Hepatocyte (in vitro differentiated cells): ENCODE measurements at regions not wholly inside any gene's neighbourhood (a gene's known extent, or its start where the extent isn't known, plus 50 kb on each side); places are given as distances from the start of the nearest gene placed in this dataset.

Source experiments
- DNase-seq: peaks from one replicate; pipeline ENCODE4 v3.0.0-alpha.2; 2016; ENCODE audit warnings: low spot score
- H2AFZ ChIP-seq: fragments of 200-600 bp; sonication (generic); 2 replicates; pipeline ENCODE4 v1.6.0; 2016; ENCODE audit warnings: antibody characterized with exemption, mild to moderate bottlenecking
- H3K27ac ChIP-seq: fragments of 200-600 bp; sonication (generic); 2 replicates; pipeline ENCODE4 v1.5.1; 2016; ENCODE audit warnings: mild to moderate bottlenecking
- H3K27me3 ChIP-seq: fragments of 200-600 bp; sonication (generic); 2 replicates; pipeline ENCODE4 v1.6.1; 2016
- H3K36me3 ChIP-seq: fragments of 200-600 bp; sonication (generic); replicated peaks from 2 replicates; pipeline ENCODE4 v1.5.1; 2016; ENCODE audit warnings: low read depth; ENCODE audit not compliant: insufficient read depth
- H3K4me1 ChIP-seq: fragments of 200-600 bp; sonication (generic); 2 replicates; pipeline ENCODE4 v1.5.1; 2016; ENCODE audit warnings: mild to moderate bottlenecking, moderate library complexity; ENCODE audit not compliant: insufficient read depth
- H3K4me2 ChIP-seq: fragments of 200-600 bp; sonication (generic); 2 replicates; pipeline ENCODE4 v1.6.0; 2016
- H3K4me3 ChIP-seq: fragments of 200-600 bp; sonication (generic); 2 replicates; pipeline ENCODE4 v1.5.1; 2016; ENCODE audit warnings: mild to moderate bottlenecking
- H3K79me2 ChIP-seq: fragments of 200-600 bp; sonication (generic); 2 replicates; pipeline ENCODE4 v1.6.0; 2017; ENCODE audit warnings: mild to moderate bottlenecking
- H3K9me2 ChIP-seq: fragments of 200-600 bp; sonication (generic); replicated peaks from 2 replicates; pipeline ENCODE4 v1.6.0; 2017; ENCODE audit warnings: mild to moderate bottlenecking; ENCODE audit not compliant: insufficient read depth
- H3K9me3 ChIP-seq: fragments of 200-600 bp; sonication (generic); 2 replicates; pipeline ENCODE4 v1.5.1; 2016; ENCODE audit warnings: low read depth, mild to moderate bottlenecking
- H4K20me1 ChIP-seq: fragments of 200-600 bp; sonication (generic); 2 replicates; pipeline ENCODE4 v1.6.0; 2016; ENCODE audit warnings: mild to moderate bottlenecking; ENCODE audit not compliant: insufficient read depth, poor library complexity, severe bottlenecking
- EZH2 ChIP-seq: fragments of 200-600 bp; sonication (generic); IDR thresholded peaks from 2 replicates; pipeline ENCODE4 v1.6.1; 2016; ENCODE audit warnings: antibody characterized with exemption, mild to moderate bottlenecking, borderline replicate concordance
- EZH2phosphoT487 ChIP-seq: fragments of 200-600 bp; sonication (generic); IDR thresholded peaks from one replicate; pipeline ENCODE4 v1.6.1; 2018; ENCODE audit warnings: antibody characterized with exemption, mild to moderate bottlenecking, low read depth, moderate library complexity; ENCODE audit not compliant: unreplicated experiment, severe bottlenecking
- WGBS: methylation state at CpG from one replicate; pipeline ENCODE4 v1.1.6; 2016; ENCODE audit warnings: low lambda C conversion rate; ENCODE audit errors: missing lambda C conversion rate; 5-methylcytosine and 5-hydroxymethylcytosine counted together
- TF ChIP-seq, protein P1 (sequence below): fragments of 200-600 bp; sonication (generic); IDR thresholded peaks from 2 replicates; pipeline ENCODE4 v1.5.1; 2016; ENCODE audit warnings: antibody characterized with exemption, mild to moderate bottlenecking; ENCODE audit not compliant: poor library complexity

DNA sequence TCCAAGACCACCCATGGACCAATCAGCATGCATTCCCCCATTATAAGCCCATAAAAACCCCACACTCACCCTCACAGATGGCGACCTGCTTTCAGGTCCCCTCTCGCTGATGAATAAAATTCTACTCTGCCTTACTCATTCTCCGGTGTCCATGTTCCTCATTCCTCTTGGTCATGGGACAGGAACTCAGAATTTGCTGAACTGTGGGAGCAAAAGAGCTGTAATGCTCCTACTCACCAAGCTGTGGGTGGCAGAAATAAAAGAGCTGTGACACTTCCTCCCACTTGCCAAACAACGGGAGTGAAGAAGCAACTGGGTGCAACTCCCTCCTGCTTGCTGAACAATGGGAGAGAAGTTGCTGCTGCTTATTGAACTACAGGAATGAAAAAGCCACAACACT, 168.5 kb upstream of the PCDH18 start:
- TF ChIP-seq, protein P1, sequence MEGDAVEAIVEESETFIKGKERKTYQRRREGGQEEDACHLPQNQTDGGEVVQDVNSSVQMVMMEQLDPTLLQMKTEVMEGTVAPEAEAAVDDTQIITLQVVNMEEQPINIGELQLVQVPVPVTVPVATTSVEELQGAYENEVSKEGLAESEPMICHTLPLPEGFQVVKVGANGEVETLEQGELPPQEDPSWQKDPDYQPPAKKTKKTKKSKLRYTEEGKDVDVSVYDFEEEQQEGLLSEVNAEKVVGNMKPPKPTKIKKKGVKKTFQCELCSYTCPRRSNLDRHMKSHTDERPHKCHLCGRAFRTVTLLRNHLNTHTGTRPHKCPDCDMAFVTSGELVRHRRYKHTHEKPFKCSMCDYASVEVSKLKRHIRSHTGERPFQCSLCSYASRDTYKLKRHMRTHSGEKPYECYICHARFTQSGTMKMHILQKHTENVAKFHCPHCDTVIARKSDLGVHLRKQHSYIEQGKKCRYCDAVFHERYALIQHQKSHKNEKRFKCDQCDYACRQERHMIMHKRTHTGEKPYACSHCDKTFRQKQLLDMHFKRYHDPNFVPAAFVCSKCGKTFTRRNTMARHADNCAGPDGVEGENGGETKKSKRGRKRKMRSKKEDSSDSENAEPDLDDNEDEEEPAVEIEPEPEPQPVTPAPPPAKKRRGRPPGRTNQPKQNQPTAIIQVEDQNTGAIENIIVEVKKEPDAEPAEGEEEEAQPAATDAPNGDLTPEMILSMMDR = no peak
- no peak for TF ChIP-seq EZH2phosphoT487
- WGBS = 90% methylated on average over 4 of the region's 4 CpGs
- H3K27ac ChIP-seq = peak overlapping the region; percentile 26
- no peaks in the 10 kb centered on the region for H3K27me3 ChIP-seq
- no peaks in the 10 kb centered on the region for H3K9me2 ChIP-seq
- no peak for DNase-seq
- no peak overlapping the region for H3K4me2 ChIP-seq
- H4K20me1 ChIP-seq = no peaks in the 10 kb centered on the region
- no peak overlapping the region for H3K4me3 ChIP-seq
- H3K36me3 ChIP-seq = no peaks in the 10 kb centered on the region
- H3K4me1 ChIP-seq = peaks cover 6% of the 10 kb centered on the region
- H2AFZ ChIP-seq = no peak overlapping the region
- H3K9me3 ChIP-seq = no peaks in the 10 kb centered on the region
- H3K79me2 ChIP-seq = no peaks in the 10 kb centered on the region

DNA sequence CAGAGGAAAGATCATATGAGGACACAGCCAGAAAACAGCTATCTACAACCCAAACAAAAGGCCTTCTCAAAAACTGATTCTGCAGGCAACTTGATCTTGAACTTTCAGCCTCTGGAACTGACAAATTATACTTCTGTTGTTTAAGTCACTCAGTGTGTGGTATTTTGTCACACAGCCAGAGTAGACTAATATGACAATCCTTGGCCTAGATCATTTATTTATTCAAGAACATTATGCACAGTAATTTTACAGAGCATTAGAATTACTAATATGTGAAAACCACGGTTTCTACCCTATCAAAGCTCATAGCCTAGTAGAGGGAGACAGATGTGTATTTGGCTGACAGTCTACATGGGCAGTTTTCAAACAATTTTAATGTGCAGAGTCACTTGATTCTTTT, 167.8 kb upstream of the PCDH18 start:
- TF ChIP-seq, protein P1 = no peak
- TF ChIP-seq EZH2phosphoT487 = no peak
- no peak for TF ChIP-seq EZH2
- H3K4me1 ChIP-seq = peaks cover 5% of the 10 kb centered on the region
- DNase-seq = no peak

DNA sequence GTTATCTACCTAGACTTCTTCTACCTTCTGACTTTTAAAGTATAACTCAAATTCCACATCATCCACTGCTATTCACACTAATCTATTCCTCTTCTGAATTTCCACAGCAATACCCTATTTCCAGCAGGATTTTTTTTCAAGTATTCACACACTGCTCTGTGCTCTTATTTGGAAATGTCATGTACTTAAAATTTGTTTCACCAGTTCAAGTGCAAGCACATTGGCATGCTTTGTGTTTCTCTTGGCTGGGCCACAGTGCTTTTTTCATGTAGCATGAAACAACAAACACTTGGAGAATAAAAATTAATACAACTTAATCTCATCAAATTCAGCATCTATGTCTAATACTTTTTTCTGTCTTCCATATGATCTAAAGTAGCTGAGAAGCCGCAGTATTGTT, 161.8 kb upstream of the PCDH18 start:
- Histone ChIP-seq H4K20me1 (no peaks in the 10 kb centered on the region), H2AFZ (no peak overlapping the region), H3K9me3 (no peaks in the 10 kb centered on the region), H3K79me2 (no peaks in the 10 kb centered on the region), H3K27ac (no peak overlapping the region), H3K9me2 (no peaks in the 10 kb centered on the region), H3K4me2 (no peak overlapping the region), H3K27me3 (no peaks in the 10 kb centered on the region), H3K4me1 (no peaks in the 10 kb centered on the region), H3K36me3 (no peaks in the 10 kb centered on the region), H3K4me3 (no peak overlapping the region)
- TF ChIP-seq, protein P1 = no peak
- TF ChIP-seq EZH2 (no peak), EZH2phosphoT487 (no peak)
- WGBS = 100% methylated on average over 1 of the region's 1 CpG
- no peak for DNase-seq

More for the DNA sequence above, 167.8 kb upstream of the PCDH18 start:
- 67% methylated on average over 1 of the region's 1 CpG for WGBS
- H3K4me2 ChIP-seq = no peak overlapping the region
- H3K9me2 ChIP-seq = no peaks in the 10 kb centered on the region
- no peaks in the 10 kb centered on the region for H3K36me3 ChIP-seq
- H4K20me1 ChIP-seq = no peaks in the 10 kb centered on the region
- no peak overlapping the region for H2AFZ ChIP-seq
- H3K79me2 ChIP-seq = no peaks in the 10 kb centered on the region
- H3K27ac ChIP-seq = peak overlapping the region; percentile 26
- no peaks in the 10 kb centered on the region for H3K9me3 ChIP-seq
- H3K27me3 ChIP-seq = no peaks in the 10 kb centered on the region
- H3K4me3 ChIP-seq = no peak overlapping the region

DNA sequence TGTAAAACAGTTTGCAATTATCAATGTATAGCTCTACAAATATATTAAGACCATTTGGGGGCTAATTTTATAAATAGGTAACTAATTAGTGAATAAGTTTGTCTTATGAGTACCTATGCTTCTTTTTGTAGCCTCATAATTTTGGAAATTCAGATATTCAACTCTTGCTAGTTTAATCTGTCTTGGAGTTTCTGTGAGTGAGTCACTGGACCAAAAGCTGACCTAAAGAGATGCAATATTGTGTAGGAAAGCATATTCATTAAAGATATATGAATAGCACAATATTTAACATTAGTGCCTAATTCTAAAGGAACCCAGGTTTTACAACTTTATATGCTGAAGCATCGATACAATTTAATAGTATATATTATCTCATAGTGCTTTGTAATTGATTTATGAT, 161.3 kb upstream of the PCDH18 start:
- Histone ChIP-seq H3K36me3 (no peaks in the 10 kb centered on the region), H3K9me2 (no peaks in the 10 kb centered on the region), H3K4me2 (no peak overlapping the region), H3K27me3 (no peaks in the 10 kb centered on the region), H2AFZ (no peak overlapping the region), H3K27ac (no peak overlapping the region), H3K4me3 (no peak overlapping the region), H4K20me1 (no peaks in the 10 kb centered on the region), H3K79me2 (no peaks in the 10 kb centered on the region), H3K4me1 (no peaks in the 10 kb centered on the region), H3K9me3 (no peaks in the 10 kb centered on the region)
- 84% methylated on average over 1 of the region's 1 CpG for WGBS
- no peak for DNase-seq
- no peak for TF ChIP-seq EZH2phosphoT487
- TF ChIP-seq, protein P1 = no peak
- no peak for TF ChIP-seq EZH2
